GM21390 (cell line): ENCODE measurements at regions not wholly inside any gene's neighbourhood (a gene's known extent, or its start where the extent isn't known, plus 50 kb on each side); places are given as distances from the start of the nearest gene placed in this dataset.

ENCODE experiments used
- ATAC-seq: cut with Tn5 transposase; IDR thresholded peaks from one replicate; pipeline ENCODE4 v1.9.1; 2021; ENCODE audit not compliant: unreplicated experiment

DNA sequence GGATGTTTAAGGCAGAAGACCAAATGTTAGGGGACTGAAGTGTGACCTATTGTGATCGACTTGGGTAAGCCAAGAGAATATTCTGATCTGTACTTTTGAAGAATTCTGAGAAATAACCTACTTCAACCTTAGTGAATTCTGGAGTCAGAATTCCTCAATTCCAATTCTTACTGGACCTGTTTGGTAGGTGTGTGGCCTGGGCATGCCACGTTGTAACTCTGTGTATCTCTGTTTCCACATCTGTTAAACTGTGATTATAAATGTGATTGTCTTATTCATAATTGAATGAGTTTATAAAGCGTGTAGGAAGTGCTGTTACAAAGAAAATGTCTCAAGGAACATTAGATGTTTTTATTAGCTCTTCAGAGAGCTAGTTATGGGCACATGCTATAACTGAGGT lies 64.5 kb downstream of the TUSC1 start:
- no peak for ATAC-seq

DNA sequence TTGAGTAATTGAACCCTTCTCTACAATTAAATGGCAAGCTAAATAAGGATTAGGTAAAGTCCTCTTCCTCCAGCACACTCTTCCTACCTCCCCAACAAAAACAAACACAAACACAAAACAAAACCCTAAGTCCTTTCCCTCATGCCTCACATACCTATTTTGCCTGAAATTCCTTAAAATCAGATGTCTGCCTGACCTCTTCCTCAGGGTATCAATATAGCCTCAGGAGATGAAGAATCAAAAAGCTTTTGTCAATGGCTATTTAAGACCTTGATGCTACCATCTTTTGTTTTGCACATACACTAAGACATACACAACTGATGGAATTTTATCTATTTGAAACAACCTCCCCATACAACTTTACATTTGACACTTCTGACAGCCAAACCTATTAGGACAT lies 75.1 kb downstream of the TUSC1 start:
- no peak for ATAC-seq

DNA sequence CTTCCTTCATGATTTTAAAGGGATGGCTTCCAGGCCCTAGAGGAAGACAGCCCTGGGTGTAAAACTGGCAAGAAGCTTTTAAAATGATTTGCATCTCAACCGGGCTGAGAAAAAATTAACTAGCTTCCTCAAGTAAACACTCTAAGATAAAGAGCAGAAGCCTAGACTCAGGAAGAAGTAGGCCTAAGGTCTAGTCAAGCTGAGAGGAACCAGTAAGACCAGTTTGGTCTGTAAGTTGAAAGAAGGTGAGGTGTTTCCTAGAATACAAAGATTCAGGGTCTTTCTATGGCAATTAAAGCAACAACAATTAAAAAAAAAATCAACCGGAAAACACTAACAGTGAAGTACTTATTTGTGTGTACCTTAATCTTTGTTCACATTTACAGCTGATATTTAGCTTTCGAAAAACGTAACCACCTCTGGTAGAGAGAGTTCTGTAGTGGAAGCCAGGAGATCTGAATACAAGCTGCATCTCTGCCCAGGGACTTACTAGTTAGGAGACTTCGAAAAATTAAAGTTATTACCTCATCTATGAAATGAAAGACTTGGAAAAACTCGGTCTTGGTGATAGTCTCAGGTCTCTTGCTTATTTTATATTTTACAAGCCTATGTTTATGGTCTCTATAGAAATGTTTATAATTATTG lies 75.7 kb downstream of the TUSC1 start:
- ATAC-seq: no peak

DNA sequence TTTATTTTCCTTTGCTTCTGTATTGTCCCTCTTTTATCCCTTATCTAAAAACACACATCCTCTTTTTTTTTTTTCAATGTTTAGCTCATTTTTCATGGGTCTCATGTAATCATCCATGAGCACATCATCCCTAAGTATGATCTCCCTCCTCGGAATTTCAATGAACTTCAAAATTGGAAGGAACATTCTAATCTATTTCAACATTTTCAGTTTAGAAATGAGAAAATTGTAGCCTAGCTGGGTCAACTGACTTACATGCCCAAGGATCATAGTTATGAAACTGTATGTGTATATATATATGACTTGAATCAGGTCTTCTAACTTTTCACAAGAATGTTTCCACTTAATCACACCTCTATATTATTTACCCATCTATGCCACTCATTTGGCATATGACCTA lies 77.7 kb downstream of the TUSC1 start:
- no peak for ATAC-seq

DNA sequence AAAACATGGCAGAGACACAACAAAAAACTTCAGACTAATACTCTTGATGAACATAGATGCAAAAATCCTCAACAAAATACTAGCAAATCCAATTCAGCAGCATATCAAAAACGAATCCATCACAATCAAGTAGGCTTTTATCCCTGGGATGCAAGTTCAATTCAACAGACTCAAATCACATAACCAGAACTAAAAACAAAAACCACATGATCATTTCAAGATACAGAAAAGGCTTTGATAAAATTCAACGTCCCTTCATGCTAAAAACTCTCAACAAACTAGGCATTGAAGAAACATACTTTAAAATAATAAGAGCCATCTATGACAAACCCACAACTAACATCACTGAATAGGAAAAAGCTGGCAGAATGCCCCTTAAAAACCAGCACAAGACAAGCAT lies 93.6 kb downstream of the TUSC1 start:
- ATAC-seq: no peak

DNA sequence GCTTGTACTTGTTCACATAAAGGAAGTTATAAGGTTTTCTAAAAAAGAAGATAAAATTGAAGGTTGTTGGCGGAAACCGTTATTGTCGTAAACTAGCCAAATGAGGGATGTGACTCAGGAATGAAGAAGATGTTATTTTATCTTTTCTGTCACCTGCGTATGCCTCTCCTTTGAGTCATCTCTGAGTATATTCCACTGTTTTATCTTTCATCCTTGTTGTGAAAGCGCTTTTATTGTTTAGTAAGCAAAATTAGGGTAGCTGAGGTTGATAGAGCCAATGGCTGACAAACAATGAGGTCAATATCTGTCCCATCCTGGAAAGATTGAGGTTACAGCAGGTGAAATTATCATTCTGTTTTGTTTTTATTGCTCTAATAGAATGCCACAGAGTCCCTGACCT lies 105.0 kb downstream of the TUSC1 start:
- ATAC-seq: no peak

DNA sequence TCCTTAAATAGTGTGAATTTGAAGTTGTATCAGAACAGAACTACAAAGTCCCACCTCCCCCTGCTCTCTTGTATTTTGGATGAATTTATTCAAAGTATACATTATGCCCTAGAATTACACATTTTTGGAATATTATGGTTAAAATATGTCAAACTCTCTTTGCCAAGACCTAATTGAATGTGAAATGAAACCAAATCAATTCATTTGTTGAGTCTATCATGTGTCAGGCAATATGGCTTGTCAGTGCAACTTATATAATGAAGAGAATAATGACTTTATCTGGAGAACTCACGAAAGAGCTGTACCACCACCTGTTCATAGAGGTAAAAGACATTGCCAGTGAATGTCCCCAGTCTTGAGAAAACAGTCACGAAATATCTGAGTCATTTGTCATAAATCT lies 106.8 kb downstream of the TUSC1 start:
- ATAC-seq: no peak

DNA sequence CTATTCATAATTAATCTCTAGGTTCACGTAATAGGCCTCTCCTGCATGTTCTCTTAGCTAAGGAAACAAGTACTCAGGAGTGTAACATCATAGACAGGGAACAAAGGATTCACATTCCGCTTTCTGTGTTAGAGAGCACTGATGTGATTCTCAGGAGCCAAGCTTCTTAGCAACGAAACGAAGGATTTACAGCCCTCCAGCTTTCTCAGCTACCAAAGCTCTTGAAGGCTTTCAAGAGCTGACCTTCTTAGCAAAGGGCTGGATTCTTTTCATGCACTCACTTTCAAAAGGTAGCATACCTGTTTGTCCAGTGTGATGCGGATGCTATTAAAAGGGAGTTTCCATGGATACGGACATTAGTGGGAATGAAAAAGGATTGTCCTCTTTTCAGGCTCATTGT lies 107.4 kb downstream of the TUSC1 start:
- ATAC-seq: no peak

DNA sequence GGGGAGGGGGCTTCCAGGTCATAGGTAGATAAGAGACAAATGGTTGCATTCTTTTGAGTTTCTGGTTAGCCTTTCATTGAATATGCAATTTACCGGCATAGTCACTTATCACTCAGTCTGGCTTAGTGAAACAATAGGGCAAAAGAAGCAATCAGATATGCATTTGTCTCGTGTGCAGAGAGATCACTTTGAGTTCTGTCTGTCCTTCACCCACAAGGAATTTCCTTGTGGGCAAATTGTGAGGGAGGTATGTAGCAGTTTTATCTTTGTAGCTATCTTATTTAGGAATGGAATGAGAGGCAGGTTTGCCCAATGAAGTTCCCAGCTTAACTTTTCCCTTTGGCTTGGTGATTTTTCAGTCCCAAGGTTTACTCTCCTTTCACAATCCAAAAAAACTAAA lies 116.1 kb downstream of the TUSC1 start:
- no peak for ATAC-seq

DNA sequence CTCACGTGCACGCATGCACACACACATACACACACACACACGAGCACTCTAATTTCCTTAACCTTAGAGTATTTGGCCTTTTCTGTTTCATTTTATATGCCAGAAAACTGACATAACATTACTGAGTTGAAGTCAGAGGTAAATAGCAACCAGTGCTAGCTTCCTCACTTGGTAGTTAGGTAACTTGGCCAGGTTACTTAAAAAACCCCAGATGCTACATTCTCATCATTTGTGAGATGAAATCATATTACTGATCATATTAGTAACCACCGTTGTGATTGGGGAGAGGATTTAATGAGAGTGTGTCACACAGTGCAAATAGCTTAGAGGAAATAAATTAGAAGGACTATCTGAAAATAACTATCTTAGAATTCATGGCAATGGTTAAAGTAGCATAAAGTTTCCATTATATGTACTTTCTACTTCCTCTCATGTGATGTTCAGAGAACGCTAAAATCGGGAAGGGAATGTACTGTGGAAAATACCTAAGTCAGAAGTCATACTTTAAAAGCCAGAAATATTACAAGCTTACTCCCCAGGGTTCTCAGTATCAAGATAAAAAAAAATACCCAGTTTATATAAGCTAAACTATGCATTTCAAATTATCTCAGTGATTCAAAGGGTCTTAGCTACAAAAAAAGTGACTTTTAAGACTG lies 120.5 kb downstream of the TUSC1 start:
- ATAC-seq: no peak

DNA sequence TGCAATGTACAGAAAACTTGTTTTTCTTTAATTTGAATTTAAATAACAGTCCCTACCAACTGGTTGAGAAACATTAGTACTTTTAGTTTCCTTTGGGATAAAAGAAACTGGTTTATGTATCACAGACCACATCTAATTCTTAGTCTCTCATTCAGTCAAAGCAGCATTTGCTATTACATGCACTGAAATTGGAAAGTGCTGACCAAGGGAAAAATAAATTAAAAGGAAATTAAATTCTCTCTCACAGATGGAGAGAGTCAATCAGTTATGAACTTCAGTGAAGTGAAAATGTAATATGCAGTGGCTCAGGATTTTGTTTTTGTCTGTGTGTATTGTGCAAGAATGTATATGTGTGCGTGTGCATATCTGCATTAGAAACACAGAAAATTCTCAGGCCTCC lies 121.7 kb downstream of the TUSC1 start:
- ATAC-seq: no peak

DNA sequence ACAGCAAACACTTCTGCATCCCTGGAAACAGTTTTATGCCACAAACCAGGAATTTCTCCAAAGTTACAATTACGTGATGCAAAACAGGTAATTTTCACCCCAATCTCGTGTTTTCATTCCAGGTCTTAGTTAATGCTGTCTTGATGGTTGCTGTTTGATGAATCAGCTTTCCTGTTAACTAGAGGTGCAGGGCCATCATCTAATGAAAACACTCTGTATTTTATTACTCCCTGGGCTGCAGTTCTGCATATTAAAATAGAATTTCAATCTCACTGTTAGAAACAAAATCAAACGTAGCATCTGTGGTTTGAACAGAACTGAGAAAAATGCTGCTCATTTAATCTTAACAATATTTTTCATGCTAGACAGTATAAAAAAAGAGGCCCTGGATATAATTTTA lies 129.4 kb downstream of the TUSC1 start:
- no peak for ATAC-seq

DNA sequence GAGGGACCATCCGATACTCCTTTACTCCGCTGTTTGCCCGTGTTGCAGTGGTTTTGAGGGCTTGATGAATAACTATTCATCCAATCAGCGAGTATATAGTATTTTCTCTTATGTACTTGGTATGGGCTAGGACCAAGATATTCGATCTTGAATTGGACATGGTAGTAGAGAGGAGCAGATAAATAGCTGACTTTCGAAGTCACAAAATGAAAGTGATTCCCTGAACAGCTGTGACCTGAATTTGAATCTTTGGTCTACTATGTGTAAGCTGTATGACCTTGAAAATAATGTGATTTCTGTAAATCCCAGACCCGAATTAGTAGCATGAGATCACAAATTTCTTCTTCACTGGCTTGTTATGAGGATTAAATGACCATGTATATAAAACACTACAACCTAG lies 134.4 kb downstream of the TUSC1 start:
- no peak for ATAC-seq

DNA sequence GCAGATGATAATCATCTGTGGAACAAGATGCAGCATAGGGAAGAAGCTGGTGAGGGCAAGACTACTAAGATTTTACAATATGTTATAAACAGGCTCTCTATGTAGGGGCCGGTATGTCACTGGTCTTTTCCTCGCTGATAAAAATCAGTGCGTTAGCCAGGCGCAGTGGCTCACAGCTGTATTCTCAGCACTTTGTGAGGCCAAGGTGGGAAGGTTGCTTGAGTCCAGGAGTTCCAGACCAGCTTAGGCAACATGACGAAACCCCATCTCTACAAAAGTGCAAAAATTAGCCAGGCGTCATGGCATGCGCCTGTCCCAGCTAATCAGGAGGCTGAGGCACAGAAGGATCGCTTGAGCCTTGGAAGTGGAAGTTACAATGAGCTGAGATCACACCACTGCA lies 135.9 kb downstream of the TUSC1 start:
- ATAC-seq: no peak

DNA sequence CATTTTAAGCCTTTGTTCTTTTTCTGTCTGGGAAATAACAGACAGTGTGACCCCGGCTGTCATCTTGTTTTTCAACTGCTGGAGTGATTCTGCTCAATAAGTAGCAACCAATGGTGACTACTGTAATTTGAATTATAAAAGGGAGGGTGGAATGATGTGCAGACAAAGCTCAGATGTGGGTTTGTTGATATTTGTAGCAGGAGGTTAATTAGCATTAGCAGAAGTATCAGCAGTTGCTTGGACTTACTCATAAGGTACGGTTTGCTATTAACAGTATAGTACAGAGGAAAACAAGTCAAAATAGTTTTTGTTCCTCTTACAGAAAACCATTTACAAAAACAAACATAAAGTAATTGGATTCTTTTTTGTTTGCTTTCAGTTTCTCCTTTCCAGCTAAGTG lies 140.4 kb downstream of the TUSC1 start:
- no peak for ATAC-seq

DNA sequence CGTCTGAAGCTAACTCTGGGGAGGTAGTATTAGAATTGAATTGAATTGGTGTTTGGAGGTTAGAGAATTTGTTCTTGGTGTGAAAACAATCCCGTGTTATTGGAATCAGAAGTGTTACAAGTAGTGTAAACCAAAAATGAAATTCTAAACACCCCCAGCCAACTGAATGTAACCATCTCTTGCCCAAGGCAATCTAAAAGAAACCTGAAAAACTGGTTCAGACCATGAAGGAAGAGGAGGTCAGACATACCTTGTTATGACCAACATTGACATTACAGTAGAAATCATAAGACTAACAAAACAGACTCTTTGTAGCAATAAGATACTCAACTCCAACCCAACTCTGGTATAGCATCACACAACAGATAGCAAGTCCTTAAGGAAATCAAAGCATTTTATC lies 159.0 kb downstream of the TUSC1 start:
- ATAC-seq: no peak

DNA sequence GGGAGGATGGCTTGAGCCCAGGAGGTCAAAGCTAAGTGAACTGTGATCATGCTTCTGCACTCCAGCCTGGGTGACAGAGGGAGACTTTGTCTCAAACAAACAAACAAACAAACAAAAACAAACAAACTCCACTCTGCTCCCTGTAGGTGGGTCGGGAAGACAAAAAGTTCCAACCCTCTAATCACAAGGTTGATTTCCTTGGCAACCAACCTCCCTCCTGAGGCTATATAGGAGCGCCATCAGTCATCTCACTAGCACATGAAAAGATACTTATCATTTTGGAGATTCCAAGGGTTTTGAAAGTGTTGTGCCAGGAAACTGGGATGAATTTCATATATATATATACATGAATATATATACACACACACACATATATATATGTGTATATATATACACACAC lies 160.5 kb downstream of the TUSC1 start:
- ATAC-seq: no peak

DNA sequence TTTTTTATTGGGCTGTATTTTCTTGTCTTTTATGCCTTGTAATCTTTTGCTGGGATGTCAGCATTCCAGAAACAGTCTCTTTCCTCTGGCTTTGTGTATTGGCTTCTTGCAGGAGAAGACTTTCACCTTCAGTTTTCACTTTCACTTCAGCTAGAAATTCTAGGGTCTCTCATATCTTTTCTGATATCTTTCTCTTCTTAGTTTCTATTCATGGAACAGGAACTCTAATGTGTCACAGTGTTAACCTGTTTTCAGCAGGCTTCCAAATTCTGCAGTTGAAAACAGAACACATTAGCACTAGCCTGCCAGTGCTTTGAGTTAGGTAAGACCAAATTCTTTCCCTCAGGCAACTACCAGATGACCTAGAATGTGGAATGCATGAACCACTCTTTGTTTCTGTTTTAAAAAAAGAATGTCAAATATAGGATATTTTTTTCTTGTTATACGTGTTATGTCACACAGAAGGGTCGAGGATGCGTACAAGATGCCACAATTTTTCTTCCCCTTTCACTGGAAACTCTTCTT lies 164.7 kb downstream of the TUSC1 start:
- no peak for ATAC-seq

DNA sequence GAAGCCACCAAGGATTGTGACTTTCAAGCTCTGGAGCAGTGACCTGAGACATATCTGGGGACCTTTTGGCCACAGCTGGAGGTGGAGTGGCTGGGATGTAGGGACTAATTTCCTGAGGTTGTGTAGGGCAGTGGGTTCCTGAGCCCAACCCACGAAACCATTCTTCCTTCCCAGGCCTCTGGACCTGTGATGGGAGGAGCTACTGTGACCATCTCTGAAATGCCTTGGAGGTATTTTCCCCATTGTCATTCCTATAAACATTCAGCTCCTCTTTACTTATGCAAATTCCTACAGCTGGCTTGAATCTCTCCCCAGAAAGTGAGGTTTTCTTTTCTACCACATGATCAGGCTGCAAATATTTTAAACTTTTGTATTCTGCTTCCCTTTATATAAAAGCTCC lies 172.6 kb downstream of the TUSC1 start:
- ATAC-seq: no peak

DNA sequence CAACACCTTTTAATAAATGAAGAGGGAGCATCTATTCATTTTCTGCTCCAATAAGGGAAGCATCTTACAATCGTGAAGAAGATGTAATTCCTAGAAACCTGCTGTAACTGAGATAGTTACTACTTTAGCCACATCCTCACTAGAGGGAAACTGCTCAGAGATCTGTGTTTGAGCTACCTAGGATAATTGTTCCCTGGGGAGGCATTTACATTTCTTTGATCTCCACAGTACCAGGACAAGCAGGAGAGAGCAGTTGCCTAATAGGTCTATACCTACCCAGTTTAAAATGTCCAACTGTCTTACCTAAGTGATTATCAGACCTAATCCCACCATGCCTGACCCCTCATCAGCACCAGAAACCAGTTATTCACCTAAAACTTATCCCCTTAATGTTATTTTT lies 196.9 kb downstream of the TUSC1 start:
- no peak for ATAC-seq

DNA sequence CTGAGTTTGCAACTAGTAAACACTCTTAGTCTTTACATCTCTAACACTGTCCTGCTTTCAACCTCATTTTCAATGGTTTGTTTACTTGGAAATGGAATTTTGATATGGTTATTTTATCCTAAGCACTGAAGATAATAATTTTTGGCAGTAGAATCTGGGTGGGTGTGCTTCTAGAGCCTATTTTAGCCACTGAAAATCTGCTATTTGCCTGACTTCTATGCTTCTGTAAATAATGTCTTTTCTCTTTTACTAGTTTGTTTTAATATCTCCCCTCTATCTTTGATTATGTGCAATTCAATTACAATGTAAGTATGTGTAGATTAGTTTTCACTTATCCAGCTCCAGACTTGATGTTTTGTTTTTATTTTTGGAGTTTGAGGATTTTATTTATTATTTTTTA lies 197.5 kb downstream of the TUSC1 start:
- ATAC-seq: no peak

DNA sequence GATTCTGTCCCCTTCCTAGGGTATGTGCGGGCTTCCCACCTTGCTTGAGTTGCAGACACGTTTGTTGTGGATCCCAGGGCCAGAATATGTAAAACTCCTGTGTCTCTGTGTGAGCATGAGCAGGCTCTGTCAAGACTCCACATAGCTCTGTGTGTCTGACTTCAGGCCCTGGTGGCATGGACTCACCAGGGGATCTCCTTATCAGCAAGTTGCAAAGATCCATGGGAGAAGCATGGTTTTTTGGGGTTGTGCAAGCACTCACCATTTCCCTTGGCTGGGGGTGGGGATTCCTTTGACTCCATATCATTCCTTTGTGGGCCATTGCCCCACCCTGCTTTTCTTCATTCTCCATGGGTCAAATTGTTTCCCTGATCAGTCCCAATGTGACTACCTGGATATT lies 205.6 kb downstream of the TUSC1 start:
- no peak for ATAC-seq

DNA sequence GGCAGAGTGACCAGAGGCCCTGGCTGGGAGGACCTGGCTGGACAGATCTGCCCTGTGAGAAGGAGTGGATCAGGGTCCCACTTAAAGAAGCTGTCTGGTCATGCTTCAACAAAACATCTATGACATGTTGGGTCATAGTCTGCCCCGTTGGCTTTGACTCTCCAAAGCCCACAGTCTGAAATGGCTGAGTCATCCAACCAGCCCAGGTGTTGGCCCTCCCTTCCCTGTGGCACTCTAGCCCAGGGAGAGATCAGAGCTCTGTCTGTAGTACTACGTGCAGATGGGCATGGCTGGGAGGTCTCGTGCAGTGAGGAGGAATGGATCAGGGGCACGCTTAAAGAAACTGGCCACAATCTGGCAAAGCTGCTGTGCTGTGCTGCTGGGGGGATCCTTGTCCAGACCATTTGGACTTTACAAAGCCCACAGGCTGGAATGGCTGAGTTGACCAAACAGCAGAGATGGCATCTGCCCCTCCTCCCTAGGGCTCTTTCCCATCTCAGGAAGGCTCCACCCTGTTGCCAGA lies 206.1 kb downstream of the TUSC1 start:
- ATAC-seq: no peak
